GM13977 (cell line): ENCODE measurements at regions not wholly inside any gene's neighbourhood (a gene's known extent, or its start where the extent isn't known, plus 50 kb on each side); places are given as distances from the start of the nearest gene placed in this dataset.

Source experiments
- DNase-seq: peaks from one replicate; pipeline ENCODE4 v3.0.0; 2012; ENCODE audit warnings: low spot score
- in situ Hi-C: fragments of 300-500 bp; cut with MboI; formaldehyde crosslinking; loops from one replicate; pipeline ENCODE4 v1.12.0; 2022; ENCODE audit warnings: low sequenced_read_pairs, low pct_unique_long_range_greater_than_20kb, mixed read lengths, inconsistent platforms; ENCODE audit not compliant: unreplicated experiment
- TF ChIP-seq, protein P1 (sequence below): IDR thresholded peaks from 2 replicates; pipeline ENCODE4 v1.5.1; 2012; ENCODE audit warnings: mild to moderate bottlenecking, control low read depth; ENCODE audit not compliant: insufficient read depth; ENCODE audit errors: extremely low read depth, missing control alignments

DNA sequence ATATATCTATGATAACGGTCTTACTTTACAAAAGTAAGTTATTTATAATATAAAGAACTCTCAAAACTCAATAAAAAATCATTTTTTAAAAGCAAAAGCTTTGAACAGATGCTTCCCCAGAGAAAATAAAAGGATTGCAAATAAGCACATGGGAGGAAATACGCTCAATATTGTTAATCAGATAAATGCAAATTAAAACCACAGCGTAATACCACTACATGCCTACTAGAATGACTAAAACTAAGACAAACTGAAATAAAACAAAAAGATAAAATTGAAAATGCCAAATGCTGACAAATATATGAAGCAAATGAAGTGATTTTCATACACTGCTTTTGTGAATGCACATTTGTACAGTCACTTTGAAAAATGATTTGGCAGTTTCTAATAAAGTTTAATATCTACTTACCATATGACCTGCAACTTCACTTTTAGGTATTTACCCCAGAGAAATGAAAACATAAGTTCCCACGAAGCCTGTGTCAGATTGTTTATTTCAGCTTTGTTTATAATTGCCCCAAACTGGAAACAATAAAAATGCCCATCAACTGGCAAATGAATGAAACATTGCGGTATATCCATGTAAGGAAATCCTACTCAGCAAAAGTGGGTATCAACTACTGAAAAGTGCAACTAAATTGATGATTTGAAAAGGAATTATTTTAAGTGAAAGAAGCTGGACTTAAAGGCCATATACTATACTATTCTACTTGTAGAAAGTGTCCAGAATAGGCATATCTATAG is 1072.4 kb downstream of the TMTC2 start:
- DNase-seq, result no peak
- in situ Hi-C loops, result no loop called here

DNA sequence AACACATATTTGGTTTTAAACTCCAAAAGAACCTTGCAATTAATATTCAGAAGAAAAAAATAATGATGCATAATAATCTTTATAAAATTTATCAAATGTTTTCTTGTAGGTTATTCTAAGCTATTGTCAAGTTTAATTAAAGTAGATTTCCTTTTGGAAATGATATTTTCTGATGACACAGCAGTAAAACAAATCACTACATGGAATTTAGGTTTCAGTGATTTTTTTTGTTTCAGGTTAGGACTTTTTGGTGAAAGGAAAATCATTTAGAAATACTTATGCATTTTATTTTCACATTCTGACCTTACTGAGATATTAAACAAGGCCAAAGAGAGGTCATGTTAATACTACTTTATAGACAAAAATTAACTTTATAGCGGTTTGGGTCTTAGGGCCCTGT is 1067.2 kb downstream of the TMTC2 start:
- in situ Hi-C loops, result no loop called here
- DNase-seq, result no peak
- TF ChIP-seq, protein P1, sequence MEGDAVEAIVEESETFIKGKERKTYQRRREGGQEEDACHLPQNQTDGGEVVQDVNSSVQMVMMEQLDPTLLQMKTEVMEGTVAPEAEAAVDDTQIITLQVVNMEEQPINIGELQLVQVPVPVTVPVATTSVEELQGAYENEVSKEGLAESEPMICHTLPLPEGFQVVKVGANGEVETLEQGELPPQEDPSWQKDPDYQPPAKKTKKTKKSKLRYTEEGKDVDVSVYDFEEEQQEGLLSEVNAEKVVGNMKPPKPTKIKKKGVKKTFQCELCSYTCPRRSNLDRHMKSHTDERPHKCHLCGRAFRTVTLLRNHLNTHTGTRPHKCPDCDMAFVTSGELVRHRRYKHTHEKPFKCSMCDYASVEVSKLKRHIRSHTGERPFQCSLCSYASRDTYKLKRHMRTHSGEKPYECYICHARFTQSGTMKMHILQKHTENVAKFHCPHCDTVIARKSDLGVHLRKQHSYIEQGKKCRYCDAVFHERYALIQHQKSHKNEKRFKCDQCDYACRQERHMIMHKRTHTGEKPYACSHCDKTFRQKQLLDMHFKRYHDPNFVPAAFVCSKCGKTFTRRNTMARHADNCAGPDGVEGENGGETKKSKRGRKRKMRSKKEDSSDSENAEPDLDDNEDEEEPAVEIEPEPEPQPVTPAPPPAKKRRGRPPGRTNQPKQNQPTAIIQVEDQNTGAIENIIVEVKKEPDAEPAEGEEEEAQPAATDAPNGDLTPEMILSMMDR, result no peak

More for the DNA sequence above, 1072.4 kb downstream of the TMTC2 start:
- TF ChIP-seq, protein P1, result no peak

- no peak for DNase-seq
- TF ChIP-seq, protein P1, result no peak
- in situ Hi-C loops, result no loop called here
Measured at GRCh38 chr12:83753205-83753604, 1066.5 kb downstream of the TMTC2 start.

DNA sequence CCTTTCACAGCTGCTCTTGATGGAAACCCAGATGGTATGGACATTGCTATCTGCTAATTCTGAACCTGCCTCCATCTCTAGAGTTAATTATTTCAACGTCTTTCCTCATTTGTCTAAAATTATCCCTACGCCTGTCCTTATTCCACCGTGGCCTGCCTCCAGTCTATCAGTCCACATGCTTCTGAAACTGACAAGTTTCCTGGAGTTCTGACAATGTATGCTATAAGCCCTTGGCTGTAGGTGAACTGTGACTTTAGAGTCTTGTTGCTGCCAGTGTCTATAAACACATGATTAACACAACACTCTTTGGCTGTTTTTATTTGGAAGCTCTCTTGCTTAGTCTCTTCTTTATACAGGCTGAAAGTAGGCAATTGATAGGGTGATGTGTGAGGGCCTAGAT is 1052.9 kb downstream of the TMTC2 start:
- DNase-seq, result no peak
- in situ Hi-C loops, result no loop called here
- TF ChIP-seq, protein P1, result no peak

GRCh38 chr12:83710851-83711250 is 1024.1 kb downstream of the TMTC2 start:
- DNase-seq, result no peak
- TF ChIP-seq, protein P1, result no peak
- in situ Hi-C loops, result no loop called here

- DNase-seq, result no peak
- in situ Hi-C loops, result no loop called here
- TF ChIP-seq, protein P1, result no peak
Measured at GRCh38 chr12:83709899-83710298, 1023.2 kb downstream of the TMTC2 start.
